HepG2 (cell line): ENCODE measurements at regions not wholly inside any gene's neighbourhood (a gene's known extent, or its start where the extent isn't known, plus 50 kb on each side); places are given as distances from the start of the nearest gene placed in this dataset.

Experiments used
- ADNP ChIP-seq: sonication (generic); formaldehyde crosslinking; IDR thresholded peaks from 2 replicates; pipeline ENCODE4 v1.4.0; 2020; ENCODE audit warnings: missing genetic modification reagents
- CENPX ChIP-seq: sonication (generic); formaldehyde crosslinking; IDR thresholded peaks from 2 replicates; pipeline ENCODE4 v1.9.0; 2021; ENCODE audit warnings: mild to moderate bottlenecking, missing genetic modification reagents, moderate library complexity
- CHD2 ChIP-seq: IDR thresholded peaks from 2 replicates; pipeline ENCODE4 v1.6.1; 2011; ENCODE audit warnings: low read depth, low read length, improper control_type of control experiment
- HDAC1 ChIP-seq: sonication (generic); formaldehyde crosslinking; IDR thresholded peaks from 2 replicates; pipeline ENCODE4 v1.5.1; 2020; ENCODE audit warnings: mild to moderate bottlenecking, missing genetic modification reagents
- KDM3A ChIP-seq: IDR thresholded peaks from 2 replicates; pipeline ENCODE4 v1.6.1; 2018; ENCODE audit warnings: low read depth, missing compliant biosample characterization
- MEIS2 ChIP-seq: sonication (generic); formaldehyde crosslinking; IDR thresholded peaks from 2 replicates; pipeline ENCODE4 v1.9.0; 2021; ENCODE audit warnings: mild to moderate bottlenecking, missing genetic modification reagents
- NFE2L2 ChIP-seq: fragments of 150-350 bp; IDR thresholded peaks from 2 replicates; pipeline ENCODE4 v1.6.1; 2014; ENCODE audit warnings: low read length
- NFKBIZ ChIP-seq: IDR thresholded peaks from 2 replicates; pipeline ENCODE4 v1.6.1; 2018; ENCODE audit warnings: missing genetic modification reagents, missing compliant biosample characterization
- RBM22 ChIP-seq: fragments of 200-400 bp; formaldehyde crosslinking; optimal IDR thresholded peaks from 2 replicates; pipeline ENCODE3; 2017; ENCODE audit warnings: mild to moderate bottlenecking, low read length, moderate library complexity
- SP5 ChIP-seq: IDR thresholded peaks from 2 replicates; pipeline ENCODE4 v1.6.1; 2016; ENCODE audit warnings: low read depth, borderline replicate concordance
- ZNF205 ChIP-seq: IDR thresholded peaks from 2 replicates; pipeline ENCODE4 v1.6.1; 2018; ENCODE audit warnings: missing biosample characterization, missing genetic modification reagents
- ZNF24 ChIP-seq: fragments of 450-650 bp; IDR thresholded peaks from 2 replicates; pipeline ENCODE4 v1.6.1; 2017; ENCODE audit warnings: antibody characterized with exemption, mild to moderate bottlenecking
- TF ChIP-seq, protein P1 (sequence below): sonication (generic); formaldehyde crosslinking; IDR thresholded peaks from 2 replicates; pipeline ENCODE4 v1.8.0; 2022; ENCODE audit warnings: missing genetic modification reagents, mild to moderate bottlenecking, moderate library complexity, borderline replicate concordance
- TF ChIP-seq, protein P2 (sequence below): sonication (generic); formaldehyde crosslinking; IDR thresholded peaks from 2 replicates; pipeline ENCODE4 v1.5.1; 2020; ENCODE audit warnings: missing genetic modification reagents, mild to moderate bottlenecking, borderline replicate concordance
- TF ChIP-seq, protein P3 (sequence below): sonication (generic); formaldehyde crosslinking; IDR thresholded peaks from 2 replicates; pipeline ENCODE4 v1.4.0; 2020; ENCODE audit warnings: missing genetic modification reagents
- TF ChIP-seq, protein P4 (sequence below): sonication (generic); formaldehyde crosslinking; IDR thresholded peaks from 2 replicates; pipeline ENCODE4 v1.4.0; 2020; ENCODE audit warnings: missing genetic modification reagents

DNA sequence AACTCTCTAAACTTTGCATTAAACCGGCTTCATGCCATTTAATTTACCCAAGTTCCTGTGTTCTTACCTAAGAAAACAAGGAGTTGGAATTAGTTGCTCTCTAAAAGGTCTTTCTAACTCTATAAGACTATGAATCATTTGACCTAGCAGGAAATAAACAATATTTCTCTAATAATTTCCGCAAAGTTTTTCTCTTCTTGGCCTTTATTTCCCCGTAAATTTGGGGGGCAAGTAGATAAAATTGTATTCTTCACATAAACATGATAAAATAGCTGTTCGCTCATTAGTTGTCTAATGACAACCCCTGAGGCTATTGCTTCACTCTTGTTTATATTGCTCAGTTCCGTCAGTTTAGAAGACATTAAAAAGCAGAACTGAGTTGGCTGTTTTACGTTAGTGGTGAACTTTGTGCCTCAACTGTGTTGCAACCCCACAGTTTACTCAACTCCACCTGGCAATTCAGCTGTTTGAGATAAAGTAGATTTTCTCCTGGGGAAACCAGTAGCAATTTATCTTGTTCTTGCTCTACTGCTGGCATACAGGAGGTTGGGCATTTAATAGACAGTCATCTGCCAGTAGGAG is 74.7 kb downstream of the BTG1 start (continued):
- TF ChIP-seq MEIS2 (CRISPR knock-in tag) (peak; percentile 82; the same call in 1 of the 2 replicates), ZNF205 (peak; percentile 64; the same call in 1 of the 2 replicates), RBM22 (no peak), KDM3A (CRISPR knock-in tag) (peak; percentile 63; the same call in 1 of the 2 replicates), SP5 (CRISPR knock-in tag) (0 out of 2 replicates have a peak, but pooled peaks have one; percentile 39), NFE2L2 (no peak), HDAC1 (CRISPR knock-in tag) (peak; percentile 69), NFKBIZ (CRISPR knock-in tag) (peak; percentile 88), ADNP (no peak), CENPX (CRISPR knock-in tag) (no peak), ZNF24 (no peak), CHD2 (no peak)
- TF ChIP-seq, protein P1, sequence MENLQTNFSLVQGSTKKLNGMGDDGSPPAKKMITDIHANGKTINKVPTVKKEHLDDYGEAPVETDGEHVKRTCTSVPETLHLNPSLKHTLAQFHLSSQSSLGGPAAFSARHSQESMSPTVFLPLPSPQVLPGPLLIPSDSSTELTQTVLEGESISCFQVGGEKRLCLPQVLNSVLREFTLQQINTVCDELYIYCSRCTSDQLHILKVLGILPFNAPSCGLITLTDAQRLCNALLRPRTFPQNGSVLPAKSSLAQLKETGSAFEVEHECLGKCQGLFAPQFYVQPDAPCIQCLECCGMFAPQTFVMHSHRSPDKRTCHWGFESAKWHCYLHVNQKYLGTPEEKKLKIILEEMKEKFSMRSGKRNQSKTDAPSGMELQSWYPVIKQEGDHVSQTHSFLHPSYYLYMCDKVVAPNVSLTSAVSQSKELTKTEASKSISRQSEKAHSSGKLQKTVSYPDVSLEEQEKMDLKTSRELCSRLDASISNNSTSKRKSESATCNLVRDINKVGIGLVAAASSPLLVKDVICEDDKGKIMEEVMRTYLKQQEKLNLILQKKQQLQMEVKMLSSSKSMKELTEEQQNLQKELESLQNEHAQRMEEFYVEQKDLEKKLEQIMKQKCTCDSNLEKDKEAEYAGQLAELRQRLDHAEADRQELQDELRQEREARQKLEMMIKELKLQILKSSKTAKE (CRISPR knock-in tag) = peak; percentile 42; the same call in 1 of the 2 replicates
- TF ChIP-seq, protein P2, sequence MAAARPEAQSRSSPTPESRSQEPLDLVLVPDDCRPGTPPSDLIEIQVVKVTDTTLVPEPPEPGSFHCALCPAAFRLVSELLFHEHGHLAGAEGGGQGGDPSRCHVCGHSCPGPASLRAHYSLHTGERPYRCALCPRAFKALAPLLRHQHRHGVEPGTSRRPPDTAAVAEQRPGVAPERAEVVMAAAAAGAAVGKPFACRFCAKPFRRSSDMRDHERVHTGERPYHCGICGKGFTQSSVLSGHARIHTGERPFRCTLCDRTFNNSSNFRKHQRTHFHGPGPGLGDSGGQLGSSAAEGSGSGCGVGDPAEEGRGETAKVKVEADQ = no peak
- TF ChIP-seq, protein P3, sequence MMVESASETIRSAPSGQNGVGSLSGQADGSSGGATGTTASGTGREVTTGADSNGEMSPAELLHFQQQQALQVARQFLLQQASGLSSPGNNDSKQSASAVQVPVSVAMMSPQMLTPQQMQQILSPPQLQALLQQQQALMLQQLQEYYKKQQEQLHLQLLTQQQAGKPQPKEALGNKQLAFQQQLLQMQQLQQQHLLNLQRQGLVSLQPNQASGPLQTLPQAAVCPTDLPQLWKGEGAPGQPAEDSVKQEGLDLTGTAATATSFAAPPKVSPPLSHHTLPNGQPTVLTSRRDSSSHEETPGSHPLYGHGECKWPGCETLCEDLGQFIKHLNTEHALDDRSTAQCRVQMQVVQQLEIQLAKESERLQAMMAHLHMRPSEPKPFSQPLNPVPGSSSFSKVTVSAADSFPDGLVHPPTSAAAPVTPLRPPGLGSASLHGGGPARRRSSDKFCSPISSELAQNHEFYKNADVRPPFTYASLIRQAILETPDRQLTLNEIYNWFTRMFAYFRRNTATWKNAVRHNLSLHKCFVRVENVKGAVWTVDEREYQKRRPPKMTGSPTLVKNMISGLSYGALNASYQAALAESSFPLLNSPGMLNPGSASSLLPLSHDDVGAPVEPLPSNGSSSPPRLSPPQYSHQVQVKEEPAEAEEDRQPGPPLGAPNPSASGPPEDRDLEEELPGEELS (CRISPR knock-in tag) = peak; percentile 97
- TF ChIP-seq, protein P4, sequence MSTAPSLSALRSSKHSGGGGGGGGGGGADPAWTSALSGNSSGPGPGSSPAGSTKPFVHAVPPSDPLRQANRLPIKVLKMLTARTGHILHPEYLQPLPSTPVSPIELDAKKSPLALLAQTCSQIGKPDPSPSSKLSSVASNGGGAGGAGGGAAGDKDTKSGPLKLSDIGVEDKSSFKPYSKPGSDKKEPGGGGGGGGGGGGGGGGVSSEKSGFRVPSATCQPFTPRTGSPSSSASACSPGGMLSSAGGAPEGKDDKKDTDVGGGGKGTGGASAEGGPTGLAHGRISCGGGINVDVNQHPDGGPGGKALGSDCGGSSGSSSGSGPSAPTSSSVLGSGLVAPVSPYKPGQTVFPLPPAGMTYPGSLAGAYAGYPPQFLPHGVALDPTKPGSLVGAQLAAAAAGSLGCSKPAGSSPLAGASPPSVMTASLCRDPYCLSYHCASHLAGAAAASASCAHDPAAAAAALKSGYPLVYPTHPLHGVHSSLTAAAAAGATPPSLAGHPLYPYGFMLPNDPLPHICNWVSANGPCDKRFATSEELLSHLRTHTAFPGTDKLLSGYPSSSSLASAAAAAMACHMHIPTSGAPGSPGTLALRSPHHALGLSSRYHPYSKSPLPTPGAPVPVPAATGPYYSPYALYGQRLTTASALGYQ (CRISPR knock-in tag) = peak; percentile 91
